ENCODE measurements at regions not wholly inside any gene's neighbourhood (a gene's known extent, or its start where the extent isn't known, plus 50 kb on each side); places are given as distances from the start of the nearest gene placed in this dataset.

DNA sequence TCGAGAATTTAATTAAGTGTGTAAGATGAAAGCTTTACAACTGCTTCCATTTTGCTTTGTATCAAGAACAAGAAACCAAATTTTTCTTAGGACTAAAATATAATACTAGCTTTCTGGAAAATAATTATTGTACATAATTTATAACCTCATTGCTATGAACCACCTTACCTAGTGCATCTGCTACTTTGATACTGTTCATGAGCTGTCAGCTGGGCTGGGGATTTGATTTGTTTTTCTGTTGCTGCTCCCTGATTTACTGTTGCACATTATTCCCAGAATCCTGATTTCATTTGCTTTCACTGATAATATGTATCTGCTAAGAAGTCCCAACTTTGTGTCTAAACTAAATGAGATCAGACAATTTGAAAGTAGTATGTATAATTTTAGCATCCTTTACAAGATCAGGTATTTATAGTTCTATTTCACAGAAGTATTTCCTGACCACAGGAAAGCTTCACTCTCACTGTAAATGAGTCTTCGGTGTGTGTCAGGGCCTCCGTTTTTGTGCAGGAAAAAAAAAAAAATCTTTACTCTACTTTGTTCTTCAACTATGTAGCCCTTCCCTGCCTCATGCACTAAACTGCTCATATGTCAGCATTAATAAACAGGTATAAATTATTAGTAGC lies 105.6 kb upstream of the CCDC150 start:
- TF ChIP-seq, protein P1, sequence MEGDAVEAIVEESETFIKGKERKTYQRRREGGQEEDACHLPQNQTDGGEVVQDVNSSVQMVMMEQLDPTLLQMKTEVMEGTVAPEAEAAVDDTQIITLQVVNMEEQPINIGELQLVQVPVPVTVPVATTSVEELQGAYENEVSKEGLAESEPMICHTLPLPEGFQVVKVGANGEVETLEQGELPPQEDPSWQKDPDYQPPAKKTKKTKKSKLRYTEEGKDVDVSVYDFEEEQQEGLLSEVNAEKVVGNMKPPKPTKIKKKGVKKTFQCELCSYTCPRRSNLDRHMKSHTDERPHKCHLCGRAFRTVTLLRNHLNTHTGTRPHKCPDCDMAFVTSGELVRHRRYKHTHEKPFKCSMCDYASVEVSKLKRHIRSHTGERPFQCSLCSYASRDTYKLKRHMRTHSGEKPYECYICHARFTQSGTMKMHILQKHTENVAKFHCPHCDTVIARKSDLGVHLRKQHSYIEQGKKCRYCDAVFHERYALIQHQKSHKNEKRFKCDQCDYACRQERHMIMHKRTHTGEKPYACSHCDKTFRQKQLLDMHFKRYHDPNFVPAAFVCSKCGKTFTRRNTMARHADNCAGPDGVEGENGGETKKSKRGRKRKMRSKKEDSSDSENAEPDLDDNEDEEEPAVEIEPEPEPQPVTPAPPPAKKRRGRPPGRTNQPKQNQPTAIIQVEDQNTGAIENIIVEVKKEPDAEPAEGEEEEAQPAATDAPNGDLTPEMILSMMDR (IDR thresholded peaks at IDR 0.05): no peak
- TF ChIP-seq POLR2A (IDR thresholded peaks at IDR 0.05): no peak
- no peak for TF ChIP-seq POLR2AphosphoS5 (IDR thresholded peaks at IDR 0.05)
